Ovary (tissue), 3 donors: ENCODE measurements at regions not wholly inside any gene's neighbourhood (a gene's known extent, or its start where the extent isn't known, plus 50 kb on each side); places are given as distances from the start of the nearest gene placed in this dataset.

Experiments
- EP300 ChIP-seq: sonication (generic); formaldehyde crosslinking; IDR thresholded peaks from one replicate; pipeline ENCODE4 v1.6.1; 2017; ENCODE audit warnings: antibody characterized with exemption
- POLR2A ChIP-seq: fragments of 450-650 bp; IDR thresholded peaks from one replicate; pipeline ENCODE4 v1.6.1; 2017; ENCODE audit warnings: antibody characterized with exemption, mild to moderate bottlenecking, moderate library complexity
- TF ChIP-seq, protein P1 (sequence below), 3 donors: fragments of 450-650 bp in 2 of 3; fragments of 200-600 bp in 1 of 3; IDR thresholded peaks; one replicate each; pipeline versions ENCODE4 v1.5.1 to v1.8.0; 2016 to 2022; ENCODE audit warnings: antibody characterized with exemption in 3 of 3, mild to moderate bottlenecking in 1 of 3
- donor health status: DM: no; HTN: no; CAD: no.

DNA sequence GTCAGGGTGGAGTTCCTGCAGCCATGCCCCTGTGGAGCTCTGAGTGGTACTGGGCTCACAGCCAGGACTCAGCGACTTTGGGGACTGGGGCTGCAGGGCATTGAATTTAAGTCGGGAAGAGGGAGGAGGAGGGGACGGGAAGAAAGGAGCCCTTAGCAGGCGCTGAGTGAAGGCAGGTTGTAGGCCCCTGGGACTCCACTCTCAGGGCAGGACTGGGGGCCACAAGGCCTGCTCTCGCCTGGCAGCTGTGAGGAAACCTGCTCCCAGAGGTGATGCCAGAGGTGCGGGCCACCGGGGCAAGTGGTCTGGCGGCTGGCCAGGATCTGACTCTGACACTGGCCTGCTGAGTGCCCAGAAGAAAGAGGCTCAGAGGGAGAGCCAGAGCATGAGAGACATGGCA lies 73.5 kb downstream of the EPHB3 start:
- TF ChIP-seq, protein P1, sequence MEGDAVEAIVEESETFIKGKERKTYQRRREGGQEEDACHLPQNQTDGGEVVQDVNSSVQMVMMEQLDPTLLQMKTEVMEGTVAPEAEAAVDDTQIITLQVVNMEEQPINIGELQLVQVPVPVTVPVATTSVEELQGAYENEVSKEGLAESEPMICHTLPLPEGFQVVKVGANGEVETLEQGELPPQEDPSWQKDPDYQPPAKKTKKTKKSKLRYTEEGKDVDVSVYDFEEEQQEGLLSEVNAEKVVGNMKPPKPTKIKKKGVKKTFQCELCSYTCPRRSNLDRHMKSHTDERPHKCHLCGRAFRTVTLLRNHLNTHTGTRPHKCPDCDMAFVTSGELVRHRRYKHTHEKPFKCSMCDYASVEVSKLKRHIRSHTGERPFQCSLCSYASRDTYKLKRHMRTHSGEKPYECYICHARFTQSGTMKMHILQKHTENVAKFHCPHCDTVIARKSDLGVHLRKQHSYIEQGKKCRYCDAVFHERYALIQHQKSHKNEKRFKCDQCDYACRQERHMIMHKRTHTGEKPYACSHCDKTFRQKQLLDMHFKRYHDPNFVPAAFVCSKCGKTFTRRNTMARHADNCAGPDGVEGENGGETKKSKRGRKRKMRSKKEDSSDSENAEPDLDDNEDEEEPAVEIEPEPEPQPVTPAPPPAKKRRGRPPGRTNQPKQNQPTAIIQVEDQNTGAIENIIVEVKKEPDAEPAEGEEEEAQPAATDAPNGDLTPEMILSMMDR (IDR thresholded peaks at IDR 0.05) = no peak
- no peak for TF ChIP-seq POLR2A
- no peak for TF ChIP-seq EP300
